Loucy (cell line): ENCODE measurements at regions not wholly inside any gene's neighbourhood (a gene's known extent, or its start where the extent isn't known, plus 50 kb on each side); places are given as distances from the start of the nearest gene placed in this dataset.

Experiments used
- CTCF ChIP-seq: fragments of 200-600 bp; sonication (generic); conservative IDR thresholded peaks from 2 replicates; pipeline ENCODE4 v1.5.1; 2014; ENCODE audit warnings: mild to moderate bottlenecking, antibody characterized with exemption, low read length
- EZH2phosphoT487 ChIP-seq: fragments of 200-600 bp; IDR thresholded peaks from 2 replicates; pipeline ENCODE4 v1.6.1; 2018; ENCODE audit warnings: antibody characterized with exemption, mild to moderate bottlenecking, moderate library complexity, borderline replicate concordance

GRCh38 chr18:61133783-61134182 lies 199.4 kb upstream of the CDH20 start:
- TF ChIP-seq CTCF (no peak), EZH2phosphoT487 (no peak)
